Activated CD8-positive, alpha-beta memory T cell treated with anti-CD3 and anti-CD28 coated beads for 4 hours (primary cell): ENCODE measurements at regions not wholly inside any gene's neighbourhood (a gene's known extent, or its start where the extent isn't known, plus 50 kb on each side); places are given as distances from the start of the nearest gene placed in this dataset.
"Not testable (repeated sequence)": the region's sequence is repeated elsewhere in the genome, so short reads cannot be mapped to it uniquely, and the experiment has no call there.

Source experiments
- DNase-seq, 2 donors: peaks; one replicate each; pipeline ENCODE4 v3.0.0-alpha.2; 2020; ENCODE audit warnings: low read depth in 2 of 2

DNA sequence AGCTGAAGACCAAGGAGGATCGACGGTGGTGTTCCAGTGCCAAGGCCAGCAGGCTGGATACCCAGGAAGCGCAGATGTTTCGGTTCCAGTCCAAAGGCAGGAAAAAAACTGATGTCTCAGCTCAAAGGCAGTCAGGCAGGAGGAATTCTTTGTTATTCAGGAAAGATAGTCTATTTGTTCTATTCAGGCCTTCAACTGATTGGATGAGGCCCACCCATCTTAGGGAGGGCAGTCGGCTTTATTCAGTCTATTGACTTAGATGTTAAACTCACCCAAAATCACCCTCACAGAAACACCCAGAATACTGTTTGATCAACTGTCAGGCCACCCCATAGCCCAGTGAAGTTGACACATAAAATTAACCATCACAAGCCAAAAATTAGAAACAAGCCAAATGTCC is 63.9 kb upstream of the SMURF2 start:
- DNase-seq = not testable (repeated sequence)

DNA sequence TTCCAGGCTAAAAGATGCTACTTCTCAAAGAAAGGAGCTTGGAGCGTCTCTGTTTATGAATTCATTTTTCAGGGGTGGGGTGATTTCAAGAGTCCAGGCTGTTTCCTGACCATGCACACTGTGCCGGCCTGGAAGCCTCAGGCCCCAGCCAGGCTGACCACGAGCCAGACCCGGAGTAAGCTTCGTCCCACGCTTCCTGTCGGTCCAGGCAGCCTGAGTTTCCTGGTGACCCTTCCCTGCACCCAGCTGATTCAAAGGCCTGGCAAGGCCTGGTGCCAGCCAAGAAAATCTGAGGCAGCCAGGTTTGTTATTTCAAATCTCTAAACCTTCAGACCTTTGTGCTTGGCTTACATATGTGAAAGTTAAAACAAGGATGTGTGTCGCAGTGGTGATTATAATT is 62.1 kb upstream of the SMURF2 start:
- DNase-seq = not testable (repeated sequence)

DNA sequence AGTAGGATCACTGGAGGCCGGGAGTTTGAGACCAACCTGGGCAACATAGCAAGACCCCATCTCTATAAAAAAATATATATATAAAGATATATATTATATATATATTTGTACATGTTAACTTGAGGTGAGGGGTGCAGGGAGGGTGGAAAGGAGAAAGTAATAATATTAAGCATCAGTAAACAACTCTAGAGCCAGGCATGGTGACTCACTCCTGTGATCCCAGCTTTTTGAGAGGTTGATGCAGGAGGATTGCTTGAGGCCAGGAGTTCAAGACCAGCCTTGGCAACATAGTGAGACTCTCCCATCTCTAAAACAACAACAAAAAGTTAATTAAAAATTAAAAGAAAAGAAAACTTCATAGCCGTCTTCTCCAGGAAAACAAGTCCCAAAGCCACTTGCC is 61.7 kb upstream of the SMURF2 start:
- no peak for DNase-seq

DNA sequence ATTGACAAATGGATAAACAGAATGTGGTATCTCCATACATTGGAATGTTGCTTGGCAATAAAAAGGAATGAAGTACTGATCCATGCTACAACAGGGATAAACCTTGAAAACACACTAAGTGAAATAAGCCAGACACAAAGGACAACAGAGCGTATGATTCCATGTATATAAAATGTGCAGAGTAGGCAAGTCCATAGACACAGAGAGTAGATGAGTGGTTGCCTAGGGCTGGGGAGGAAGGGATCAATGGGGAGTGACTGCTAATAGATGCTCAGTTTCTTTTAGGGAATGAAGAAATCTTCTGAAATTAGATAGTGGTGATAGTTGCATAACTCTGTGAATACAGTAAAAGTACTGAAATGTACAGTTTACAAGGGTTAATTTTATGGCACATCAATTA is 59.4 kb upstream of the SMURF2 start:
- not testable (repeated sequence) for DNase-seq

DNA sequence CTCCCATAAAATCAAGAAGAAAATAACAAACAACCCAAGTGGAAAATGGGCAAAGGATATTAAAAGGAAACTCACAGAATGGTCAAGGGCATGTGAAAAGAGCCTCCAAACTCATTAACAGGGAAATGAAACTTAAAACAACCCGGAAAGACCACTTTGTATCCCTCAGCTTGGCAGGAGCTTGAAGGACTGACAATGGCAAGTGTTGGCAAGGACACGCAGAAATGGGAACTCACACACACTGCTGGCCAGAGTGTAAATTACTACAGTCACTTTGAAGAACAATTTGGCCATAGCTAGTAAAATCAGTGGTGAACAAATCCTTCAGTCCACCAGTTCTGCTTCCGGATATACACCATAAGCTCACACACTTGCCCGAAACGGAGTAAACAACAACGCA is 58.1 kb upstream of the SMURF2 start:
- not testable (repeated sequence) for DNase-seq

DNA sequence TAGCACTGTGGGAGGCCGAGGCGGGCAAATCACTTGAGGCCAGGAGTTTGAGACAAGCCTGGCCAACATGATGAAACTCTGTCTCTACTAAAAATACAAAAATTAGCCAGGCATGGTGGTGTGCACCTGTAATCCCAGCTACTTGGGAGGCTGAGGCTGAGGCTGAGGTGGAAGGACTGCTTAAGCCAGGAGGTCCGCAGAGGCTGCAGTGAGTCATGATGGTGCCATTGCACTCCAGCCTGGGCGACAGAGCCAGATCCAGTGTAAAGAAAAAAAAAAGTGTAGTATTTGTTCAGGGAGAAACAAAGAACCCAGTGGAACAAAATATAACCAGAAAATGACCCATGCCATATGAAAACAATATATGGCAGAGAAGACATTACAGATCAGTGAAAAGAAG is 57.4 kb upstream of the SMURF2 start:
- not testable (repeated sequence) for DNase-seq

DNA sequence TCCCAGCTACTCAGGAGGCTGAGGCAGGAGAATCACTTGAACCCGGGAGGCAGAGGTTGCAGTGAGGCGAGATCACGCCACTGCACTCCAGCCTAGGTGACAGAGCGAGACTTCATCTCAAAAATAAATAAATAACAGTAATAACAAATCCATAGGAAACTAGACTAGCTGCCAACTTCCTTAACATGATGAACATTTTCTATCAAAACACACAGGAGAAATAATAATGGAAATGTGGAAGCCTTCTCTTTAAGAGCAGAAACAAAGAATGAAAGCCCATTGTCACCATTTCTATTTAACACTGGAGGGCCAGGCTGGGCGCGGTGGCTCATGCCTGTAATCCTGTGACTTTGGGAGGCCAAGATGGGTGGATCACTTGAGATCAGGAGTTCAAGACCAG is 56.7 kb upstream of the SMURF2 start:
- not testable (repeated sequence) for DNase-seq

DNA sequence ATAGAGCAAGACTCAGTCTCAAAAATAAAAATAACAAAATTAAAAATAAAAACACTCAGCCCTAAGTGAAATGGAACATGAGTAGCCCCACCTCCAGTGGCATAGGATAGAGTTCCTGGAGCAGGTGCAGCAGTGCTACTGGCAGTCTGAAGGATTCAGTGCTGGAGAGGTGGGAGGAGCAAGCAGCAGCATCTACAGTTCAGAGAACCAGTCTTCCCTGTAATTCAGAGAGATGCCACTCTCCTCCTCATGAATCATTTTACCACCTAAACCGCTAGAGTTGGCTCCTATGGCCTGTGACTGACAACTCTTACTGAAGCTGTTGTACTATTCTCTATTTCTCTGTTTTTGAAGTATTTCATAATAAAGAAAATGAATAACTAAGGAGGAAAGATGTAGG is 56.0 kb upstream of the SMURF2 start:
- DNase-seq = no peak

DNA sequence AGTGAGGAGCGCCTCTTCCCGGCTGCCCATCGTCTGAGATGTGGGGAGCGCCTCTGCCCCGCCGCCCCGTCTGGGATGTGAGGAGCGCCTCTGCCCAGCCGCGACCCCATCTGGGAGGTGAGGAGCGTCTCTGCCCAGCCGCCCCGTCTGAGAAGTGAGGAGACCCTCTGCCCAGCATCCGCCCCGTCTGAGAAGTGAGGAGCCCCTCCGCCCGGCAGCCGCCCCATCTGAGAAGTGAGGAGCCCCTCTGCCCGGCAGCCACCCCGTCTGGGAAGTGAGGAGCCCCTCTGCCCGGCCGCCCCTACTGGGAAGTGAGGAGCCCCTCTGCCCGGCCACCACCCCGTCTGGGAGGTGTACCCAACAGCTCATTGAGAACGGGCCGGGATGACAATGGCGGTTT is 54.4 kb upstream of the SMURF2 start:
- DNase-seq = not testable (repeated sequence)

DNA sequence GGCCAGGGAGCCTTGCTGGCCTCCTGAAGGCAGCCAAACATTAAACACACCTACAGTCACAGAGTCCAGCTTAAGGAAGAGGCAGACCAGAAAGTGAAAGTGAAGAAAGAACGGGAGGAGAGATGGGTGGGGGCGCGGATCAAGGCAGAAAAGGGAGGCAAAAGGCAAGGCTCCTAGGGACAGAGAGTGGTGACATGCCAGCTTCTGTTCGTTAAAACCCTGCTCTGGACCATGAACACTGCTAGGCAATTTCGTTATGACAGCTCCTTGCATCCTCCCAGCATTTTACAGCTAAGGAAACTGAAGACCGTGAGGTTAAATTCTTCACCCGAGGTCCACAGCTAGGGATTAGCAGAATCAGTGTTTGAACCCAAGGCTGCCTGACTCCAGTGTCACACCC is 51.7 kb upstream of the SMURF2 start:
- not testable (repeated sequence) for DNase-seq

DNA sequence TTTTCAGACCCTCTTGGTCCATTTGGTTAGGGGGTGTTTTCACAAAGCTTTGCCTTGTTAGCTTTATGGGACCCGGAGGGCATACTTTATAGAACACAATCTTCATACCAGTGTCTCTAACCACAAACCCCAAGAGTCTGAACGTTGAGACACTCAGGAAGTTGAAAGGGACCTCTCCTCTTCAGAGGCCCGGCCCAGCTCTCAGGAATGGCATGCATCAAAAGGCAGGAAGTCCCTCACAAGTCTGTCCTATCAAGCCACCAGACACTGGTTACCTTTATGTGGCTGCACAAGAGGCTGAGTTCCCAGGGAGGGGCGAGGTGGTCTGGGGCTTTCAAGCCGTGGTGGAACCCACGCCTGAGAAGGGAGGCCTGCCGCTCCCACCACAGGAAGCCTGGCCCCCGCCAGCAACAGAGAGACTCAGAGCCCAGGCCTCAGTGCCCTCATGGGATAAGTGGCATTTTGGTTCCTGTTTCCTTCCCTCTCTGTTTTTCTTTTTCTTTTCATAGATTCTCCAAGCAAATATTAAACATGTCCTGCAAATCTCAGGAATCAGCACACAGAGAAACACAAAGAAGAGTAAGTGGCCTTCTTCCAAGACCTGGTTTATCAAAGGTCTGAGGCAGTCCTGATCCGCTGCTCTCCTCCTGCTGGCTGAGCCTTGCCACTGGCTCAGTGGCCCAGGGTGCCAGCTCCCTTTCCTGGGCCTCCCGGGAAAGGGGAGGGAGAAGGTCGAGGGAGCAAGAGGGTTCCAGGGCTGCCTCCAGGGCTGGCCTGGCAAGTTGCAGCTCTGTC is 50.6 kb upstream of the SMURF2 start:
- not testable (repeated sequence) for DNase-seq
